CD4-positive, alpha-beta T cell treated with Interferon alpha-2 for 1 hour (primary cell): ENCODE measurements at regions not wholly inside any gene's neighbourhood (a gene's known extent, or its start where the extent isn't known, plus 50 kb on each side); places are given as distances from the start of the nearest gene placed in this dataset.

Experiments
- DNase-seq, 2 donors: peaks; one replicate each; pipeline ENCODE4 v3.0.0-alpha.2; 2020 to 2022

DNA sequence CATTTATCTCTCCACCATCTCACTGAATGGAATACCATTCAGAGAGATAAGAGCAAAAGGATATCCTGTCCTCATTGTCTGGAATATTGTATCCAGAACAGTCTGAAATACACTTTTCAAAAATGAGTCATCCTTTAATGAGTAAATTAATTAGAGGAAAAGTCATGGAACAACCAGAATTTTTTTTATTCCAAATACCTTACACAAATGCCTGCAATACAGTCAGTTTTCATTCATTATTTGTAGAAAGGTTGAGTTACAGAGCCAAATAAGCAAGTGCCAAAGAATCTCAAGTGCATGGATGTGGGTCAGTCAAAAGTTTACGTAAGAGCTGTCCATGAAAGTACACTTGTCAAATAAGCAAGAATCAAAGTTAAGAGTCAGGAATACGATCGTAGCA, 482.6 kb downstream of the IPMK start:
- DNase-seq, result no peak

DNA sequence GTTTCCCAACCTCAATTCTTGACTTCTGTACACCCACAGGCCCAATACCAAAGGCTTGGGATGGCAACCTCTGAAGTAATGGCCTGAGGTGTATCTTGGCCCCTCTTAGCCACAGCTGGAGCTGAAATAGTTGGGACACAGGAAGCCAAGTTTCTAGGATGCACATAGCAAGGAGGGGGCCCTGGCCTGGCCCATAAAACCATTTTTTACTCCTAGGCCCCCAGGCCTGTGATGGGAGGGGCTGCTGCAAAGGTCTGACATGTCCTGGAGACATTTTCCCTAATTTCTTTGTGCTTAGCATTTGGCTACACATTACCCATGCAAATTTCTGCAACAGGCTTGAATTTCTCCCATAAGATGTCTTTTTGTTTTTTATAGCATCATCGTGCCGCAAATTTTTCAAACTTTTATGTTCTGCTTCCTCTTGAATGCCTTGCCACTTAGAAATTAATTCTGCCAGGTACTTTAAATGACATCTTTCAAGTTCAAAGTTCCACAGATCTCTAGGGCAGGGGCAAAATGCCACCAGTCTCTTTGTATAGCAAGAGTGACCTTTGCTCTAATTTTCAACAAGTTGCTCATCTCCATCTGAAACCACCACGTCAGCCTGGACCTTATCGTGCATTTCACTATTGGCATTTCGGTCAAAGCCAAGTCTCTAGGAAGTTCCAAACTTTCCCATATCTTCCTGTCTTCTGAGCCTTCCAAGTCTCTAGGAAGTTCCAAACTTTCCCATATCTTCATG, 490.8 kb downstream of the IPMK start:
- no peak for DNase-seq

DNA sequence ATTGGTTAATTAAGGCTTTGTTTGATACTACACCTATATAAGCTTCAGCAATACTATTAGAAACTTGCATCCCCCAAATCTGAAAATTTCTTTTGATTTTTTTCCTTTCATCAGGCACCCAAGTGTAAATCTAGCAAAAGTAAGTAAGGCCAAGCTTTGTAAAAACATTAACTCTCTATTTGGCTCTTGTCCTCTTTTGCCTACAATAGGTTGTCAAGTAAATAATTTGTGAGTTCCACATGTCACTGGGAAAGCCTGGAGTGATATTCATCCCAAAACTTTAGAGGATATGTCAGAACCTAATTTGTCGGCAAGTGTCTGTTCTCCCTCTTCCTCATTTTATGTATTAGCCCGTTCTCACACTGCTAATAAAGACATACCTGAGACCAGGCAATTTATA, 492.4 kb downstream of the IPMK start:
- DNase-seq, result no peak

DNA sequence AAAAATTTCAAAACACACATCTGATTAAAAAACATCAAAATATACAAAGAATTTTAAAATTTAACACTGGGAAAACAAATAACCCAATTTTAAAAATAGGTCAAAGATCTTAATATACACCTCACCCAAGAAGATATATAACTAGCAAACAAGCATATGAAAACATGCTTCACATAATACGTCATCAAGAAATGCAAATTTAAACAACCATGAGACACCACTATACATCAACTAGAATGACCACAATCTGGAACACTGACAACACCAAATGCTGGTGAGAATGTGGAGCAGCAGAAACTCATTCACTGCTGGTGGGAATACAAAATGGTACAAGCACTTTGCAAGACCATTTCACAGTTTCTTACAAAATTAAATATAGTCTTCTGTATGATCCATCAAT, 498.4 kb downstream of the IPMK start:
- DNase-seq, result no peak

DNA sequence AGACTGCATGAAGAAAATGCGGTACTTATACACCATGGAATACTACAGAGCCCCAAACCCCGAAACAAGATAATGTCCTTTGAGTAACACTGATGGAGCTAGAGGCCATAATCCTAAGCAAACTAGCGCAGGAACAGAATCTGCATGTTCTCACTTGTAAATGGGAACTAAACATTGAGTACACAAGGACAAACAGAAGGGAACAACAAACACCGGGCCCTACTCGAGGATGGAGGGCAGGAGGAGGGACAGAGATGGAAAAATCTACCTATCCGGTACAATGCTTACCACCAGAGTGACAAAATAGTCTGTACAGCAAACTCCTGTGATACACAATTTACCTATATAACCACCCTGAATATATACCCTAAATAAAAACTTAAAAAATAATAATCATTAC, 507.9 kb downstream of the IPMK start:
- DNase-seq, result no peak

DNA sequence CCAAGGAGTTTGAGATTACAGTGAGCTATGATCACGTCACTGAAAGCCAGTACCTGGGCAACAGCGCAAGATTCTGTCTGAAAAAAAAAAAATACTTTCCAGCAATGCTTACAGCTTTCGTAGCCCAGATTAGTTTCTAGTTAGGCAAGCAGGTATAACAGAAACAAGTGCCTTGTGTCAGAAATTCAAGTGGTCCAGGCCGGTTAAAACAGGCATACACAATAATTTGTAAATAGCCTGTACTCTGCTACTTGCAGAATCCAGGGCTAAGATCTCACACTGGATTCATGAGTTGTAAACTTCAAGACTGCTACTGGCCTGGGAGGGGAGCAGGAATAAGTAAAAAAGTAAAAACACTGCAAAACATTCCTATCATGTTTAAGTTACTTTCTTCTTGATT, 512.9 kb downstream of the IPMK start:
- DNase-seq, result no peak

DNA sequence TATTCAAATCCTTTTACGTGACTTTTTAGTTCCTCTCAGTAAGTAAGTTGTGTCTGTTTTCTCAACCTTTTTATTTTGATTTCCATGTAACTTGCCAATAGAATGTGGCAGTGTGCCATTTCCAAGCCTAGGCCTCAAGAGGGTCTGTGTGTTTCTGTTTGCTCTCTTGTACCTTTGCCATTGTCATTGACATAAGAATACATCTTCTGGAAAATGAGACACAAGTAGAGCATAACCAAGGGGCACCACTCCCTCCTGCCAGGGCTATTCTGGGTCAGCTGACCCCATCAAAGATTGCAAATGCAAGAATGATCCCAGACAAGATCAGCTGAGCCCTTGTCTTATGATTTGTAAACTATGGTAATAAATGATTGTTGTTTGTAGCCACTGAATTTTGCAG, 524.0 kb downstream of the IPMK start:
- DNase-seq, result no peak

DNA sequence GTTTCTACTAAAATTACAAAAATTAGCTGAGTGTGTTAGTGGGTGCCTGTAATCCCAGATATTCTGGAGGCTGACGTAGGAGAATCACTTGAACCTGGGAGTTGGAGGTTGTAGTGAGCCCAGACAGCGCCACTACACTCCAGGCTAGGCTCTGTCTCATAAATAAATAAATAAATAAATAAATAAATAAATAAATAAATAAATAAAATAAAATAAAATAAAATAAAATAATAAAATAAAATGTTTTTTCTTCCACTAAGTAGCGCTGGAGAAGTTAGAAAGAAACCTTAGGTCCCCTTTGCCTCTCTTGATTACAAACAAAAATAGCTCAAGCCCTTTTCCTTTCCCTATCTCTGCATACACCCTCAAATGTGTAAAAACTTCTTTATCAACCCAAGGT, 525.9 kb downstream of the IPMK start:
- DNase-seq, result no peak

DNA sequence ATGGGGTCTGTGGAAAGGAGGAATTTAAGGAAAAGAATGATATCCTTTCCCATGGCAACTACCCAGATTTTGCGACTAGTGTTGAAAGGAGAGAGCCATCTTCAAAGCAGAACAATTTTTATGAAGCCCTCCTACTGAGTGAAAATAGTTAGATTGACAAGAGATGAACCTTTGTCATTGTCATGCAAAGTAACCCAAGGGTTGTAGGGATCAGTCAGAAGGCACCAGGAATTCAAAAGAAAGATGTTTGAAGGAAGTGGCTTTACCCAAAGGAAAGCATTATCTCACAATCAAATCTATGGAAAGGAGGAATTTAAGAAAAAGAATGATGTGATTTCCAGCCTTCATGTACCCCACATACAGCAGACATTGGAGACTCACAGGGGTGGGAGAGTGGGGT, 544.4 kb downstream of the IPMK start:
- no peak for DNase-seq

DNA sequence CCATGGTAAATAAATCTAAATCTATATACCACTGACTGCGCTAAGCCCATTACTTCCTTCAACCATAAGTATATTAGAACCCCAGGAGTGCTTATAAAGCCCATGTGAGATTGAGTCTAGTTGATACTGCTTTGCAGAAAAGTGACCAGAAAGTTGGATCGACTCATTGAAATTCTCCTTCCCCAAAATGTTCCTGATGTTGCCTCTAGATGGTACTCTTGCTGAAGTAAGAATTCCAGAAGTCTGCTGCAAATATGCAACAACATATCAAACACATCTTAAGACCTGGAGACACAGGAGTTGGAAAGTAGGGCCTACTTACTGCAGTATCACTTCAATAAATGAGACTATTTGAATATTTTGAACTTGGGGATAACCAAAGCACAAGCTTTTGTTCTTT, 550.8 kb downstream of the IPMK start:
- no peak for DNase-seq

DNA sequence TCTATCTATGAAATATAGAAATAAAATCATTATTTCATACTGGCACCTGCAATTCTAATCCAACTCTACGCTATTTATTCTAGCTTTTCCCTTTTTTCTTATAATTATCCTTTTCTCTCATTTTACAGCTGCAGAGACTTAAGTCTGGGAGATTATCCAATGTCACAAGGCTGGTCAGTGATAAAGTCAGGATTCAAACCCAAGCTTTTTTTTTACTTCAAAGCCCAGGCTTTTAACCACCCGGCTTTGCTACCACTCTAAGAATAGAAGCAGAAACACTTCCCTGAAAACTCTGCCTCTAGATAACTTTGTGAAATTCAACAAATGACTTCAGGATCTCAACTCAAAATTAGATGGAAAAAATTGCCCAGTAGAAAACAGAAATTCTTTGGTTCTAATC, 552.5 kb downstream of the IPMK start:
- DNase-seq, result no peak

DNA sequence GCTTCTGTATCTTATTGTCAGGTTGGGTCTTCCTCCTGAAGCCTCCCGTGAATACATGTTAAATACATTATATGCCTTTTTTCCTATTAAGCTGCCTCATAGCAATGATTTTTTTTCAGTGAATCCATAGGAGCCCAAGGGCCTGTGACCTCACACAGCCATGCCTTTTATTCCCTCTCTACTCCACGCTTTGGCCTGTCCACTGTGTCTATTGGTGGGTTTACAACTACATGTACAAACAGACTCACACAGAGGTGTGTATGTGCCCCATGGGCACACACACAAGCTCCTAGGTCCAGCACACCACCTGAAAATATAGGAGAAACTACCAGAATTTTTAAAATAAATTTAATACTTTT, 560.4 kb downstream of the IPMK start:
- no peak for DNase-seq

DNA sequence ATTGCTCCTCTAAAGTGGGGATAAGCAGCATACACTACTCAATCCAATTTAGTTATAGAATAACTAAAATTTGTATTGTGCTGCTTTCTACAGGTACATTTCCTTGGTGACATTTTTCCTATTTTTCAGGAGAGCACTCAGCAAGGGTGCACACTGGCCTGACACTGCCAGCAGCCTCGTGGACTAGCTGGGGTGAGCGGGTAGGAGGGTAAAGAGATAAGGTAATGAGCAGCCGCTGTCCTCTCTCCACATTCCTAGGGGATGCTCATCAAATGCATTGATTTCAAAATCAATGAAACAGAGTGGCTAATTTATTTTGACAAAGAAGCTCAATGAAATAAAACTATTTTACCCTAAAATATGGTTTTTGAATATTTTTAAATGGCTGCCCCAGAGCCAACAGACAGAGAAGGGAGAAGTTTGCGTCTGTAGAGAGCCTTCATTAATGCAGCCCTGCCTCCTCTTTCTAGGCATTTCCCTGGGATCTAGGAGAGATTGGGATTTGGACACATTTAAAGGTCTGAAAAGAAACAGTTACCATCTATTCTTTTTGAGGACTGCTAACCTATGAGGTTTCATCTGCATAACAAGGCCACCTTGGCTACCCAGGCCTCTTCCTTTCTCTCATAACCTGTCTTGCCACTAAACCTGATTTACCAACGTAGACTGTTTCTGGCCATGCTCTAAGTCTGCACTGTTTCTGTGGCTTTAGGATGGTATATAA, 561.0 kb downstream of the IPMK start:
- no peak for DNase-seq

DNA sequence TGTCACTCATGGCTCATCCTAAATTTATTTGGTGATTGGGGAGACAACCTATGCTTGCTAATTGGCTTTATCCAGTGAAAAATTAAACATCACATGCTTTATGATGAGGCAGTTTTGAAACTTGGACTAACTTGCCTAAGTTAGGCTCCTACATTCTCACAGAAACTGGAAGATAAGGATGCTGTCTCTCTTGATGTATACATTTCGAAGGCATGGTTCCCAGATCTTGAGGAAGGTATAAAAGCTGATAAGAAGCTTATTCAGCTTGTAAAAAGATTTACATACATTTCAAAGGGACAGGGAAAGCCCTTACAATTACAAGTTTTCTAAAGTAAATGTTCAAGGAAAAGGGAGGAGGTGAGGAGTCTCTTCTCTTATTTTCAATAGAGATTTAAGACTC, 561.7 kb downstream of the IPMK start:
- no peak for DNase-seq

DNA sequence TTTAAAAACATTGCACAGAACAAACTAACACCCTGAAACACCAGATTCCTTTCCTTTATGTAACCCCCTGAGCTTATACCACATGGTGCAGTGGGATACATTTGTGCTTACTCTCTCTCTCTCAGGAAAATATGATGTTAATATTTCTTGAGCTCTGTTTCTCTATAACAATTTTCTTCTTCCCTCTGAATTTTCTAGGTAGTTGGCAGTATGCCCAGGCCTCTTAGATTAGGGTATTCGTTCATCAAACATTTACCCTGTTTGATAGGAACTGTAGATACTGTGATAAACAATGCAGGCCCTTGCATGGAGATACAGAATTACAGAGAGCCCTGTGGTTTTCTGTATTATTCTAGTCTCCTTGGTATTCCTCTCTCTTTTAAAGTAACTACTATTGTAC, 567.8 kb downstream of the IPMK start:
- DNase-seq, result no peak

DNA sequence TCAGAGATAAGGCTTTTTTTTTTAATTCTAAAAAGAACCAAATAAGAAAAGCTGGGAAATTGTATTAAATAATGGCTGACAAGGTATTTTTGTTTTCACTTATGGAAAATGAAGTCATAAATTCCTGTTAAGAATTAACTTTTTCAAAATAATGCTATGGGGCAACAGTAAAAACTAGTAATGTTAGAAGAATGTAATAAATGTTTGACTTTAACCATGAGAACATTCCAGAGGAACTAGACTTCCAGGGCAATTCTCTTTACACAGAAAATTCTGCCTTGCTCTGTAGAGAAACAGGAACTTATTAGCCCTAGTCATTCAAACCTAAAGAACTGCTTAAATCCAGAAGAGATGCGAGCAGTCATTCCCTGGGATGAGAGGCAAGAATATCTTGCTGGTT, 571.1 kb downstream of the IPMK start:
- no peak for DNase-seq

DNA sequence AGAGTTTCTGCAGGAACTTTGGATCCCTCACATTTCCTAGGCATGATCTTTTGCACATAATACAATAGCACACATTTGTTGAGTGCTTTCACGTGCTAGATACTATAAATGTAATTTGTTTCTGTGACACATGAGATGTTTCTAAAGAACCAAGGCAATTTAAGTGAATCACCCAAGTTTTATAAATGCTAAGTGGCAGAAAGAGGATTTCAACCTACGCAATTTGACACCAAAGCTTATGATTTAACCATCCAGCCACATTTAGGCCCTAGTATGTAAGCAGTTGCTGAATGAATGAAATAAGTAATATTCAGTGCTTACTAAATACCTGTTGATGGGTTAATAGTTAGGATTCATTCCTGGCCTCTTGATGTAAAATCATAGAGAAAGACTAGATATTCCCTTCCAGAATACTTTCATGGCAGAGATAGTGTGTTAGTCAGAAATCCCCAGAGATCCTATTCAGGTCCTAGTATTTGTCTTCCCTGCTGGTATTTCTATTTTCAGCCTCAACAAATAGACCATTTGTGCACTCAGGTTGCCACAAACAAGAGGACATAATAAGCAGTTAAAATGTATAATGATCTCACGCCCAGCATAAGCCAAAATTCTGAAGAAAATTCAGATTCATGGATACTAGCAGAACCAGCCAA, 572.6 kb downstream of the IPMK start:
- no peak for DNase-seq

DNA sequence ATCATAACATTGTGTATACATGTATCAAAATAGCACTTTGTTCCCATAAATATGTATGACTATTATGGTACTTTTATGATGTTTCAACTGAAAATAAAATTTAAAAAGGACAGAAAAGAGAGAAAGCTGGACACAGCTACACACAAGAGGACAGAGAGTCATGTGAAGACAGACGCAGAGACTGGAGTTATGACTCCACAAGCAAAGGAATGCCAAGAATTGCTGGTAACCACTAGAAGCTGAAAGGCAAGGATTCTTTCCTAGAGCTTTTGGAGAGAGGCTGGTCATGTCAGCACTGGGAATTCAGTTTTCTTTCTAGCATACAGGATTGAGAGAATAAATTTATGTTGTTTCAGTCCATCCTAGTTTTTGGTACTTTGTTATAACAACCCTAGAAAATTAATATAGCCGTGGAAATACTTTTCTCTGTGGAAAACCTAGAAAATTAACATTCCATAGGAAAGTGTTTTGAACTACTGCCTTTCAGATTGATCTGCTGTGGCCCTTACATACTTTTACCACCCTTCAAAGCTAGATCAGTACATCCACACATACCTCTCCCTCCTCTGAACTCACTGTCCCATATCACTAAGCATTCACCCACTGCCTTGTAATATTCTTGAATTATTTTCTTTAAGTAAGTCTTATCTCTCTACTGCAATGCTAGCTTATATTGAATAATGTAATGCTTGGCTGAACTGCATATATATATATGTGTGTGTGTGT, 575.3 kb downstream of the IPMK start:
- no peak for DNase-seq

DNA sequence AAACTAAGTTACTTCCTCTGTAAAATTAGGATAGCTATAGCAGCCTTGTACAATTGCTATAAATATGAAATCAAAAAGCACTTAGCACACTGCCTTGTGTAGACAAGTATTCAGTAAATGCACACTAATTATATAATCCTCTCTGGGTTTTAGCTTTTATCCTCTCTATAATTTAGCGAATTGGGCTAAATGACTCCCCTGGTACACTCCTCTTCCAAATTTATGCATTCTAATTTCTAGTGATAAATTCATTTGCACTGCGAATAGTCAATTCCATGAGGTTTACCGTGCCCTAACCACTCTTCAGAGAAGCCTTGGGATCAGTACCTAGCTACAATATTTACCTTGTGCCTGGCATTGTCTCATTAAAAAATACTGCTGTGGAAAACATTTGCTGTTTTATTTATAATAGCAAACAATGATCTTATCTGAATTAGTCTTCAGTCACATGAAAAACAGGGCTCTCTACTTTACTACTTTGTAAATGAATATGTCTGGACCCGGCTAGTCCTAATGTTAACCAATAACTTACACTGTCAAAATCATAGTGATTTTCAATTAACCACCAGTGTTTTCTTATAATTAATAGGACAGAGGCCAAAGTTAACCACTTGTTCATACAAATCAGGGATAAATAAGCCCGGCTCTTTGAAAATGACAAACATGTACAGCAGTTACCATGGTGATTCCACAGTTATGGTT, 577.9 kb downstream of the IPMK start:
- no peak for DNase-seq

DNA sequence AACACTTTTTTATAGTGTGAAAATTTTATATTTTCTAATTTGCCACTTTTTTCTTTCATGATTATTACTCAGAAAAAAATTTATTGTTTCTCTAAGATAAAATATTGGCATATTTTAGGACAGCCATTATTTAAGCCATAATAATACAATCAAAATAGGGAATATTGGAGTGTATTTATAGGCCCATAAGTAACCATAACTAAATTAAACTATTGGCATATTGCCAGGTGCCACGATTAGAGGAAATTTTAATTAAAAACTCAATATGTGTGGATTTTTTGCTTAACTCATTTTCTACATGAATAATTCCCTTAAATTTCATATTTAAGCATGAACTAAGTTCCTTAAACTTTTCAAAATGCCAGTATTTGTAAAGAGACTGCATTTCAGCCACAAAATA, 587.8 kb downstream of the IPMK start:
- DNase-seq, result no peak

DNA sequence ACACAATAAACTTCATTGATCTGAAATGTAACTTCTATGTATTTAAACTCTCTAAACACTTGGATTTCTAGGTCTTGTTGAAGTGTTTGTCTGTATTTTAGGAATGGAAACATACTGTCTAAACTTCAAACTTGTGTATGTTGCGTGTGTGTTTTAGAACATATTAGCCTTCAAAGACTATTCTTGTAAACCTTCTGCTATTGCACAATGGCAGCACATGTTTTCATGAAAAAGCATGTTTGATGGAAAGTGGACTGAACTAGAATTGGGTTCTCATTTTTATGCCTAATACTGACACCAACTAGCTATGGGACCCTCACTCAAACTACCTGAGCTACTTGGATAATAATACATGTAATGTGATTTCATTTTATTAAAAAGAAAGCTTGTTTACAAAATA, 592.6 kb downstream of the IPMK start:
- DNase-seq, result no peak

DNA sequence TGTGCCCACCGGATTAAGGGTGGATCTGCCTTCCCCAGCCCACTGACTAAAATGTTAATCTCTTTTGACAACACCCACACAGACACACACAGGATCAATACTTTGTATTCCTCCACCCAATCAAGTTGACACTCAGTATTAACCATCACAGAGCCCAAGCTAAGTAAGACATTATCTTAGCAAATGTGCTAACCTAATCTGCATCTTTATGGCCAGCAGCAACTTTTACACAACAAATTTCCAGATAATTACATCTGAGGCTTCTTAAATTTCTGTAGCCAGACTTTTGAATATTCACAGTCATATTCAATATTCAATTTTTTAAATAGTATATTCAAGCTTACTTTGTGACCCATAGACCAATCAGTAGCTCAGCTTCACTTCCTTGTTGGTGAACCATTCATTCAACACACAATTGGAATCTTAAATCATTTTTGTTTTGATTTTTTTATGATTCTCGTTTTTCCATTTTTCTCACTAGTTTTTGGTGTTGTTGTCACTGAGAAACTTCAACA, 594.2 kb downstream of the IPMK start:
- DNase-seq, result no peak

DNA sequence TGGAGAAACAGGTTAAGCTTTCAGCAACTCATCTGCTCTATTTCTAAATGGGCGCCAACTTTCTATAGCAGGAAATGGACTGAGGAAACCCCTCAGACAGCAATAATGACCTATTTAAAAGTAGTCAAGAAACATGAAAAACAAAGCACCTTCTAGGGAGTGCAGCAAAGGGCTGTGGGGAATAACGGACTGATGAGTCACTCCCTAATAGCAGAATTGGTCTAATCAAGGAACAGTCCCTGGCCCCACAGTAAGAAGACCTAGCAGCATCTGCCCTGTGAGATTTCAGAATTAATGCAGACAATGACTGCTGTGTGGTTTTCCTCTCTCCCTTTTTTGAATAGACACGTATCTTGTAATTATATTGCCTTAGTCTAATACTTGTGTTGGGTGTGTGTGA, 602.9 kb downstream of the IPMK start:
- no peak for DNase-seq
